ENCODE measurements at regions not wholly inside any gene's neighbourhood (a gene's known extent, or its start where the extent isn't known, plus 50 kb on each side); places are given as distances from the start of the nearest gene placed in this dataset.

GRCh38 chr9:75798505-75798904 lies 92.0 kb upstream of the PCSK5 start:
- H3K27me3 ChIP-seq (replicated peaks in 1 of 4; ENCODE audit: control extremely low read depth in 1 of 4, control insufficient read depth in 3 of 4, insufficient read depth in 4 of 4, low read length in 3 of 4): no peaks in the 10 kb centered on the region
- H3K4me2 ChIP-seq (replicated peaks; ENCODE audit: low read depth, low read length, poor library complexity, severe bottlenecking): no peak overlapping the region
- peaks cover 4% of the 10 kb centered on the region for H3K9me3 Mint-ChIP-seq (ENCODE audit: insufficient read depth)
- H3K27ac ChIP-seq (ENCODE audit: low read length in 2 of 2): no peak overlapping the region
- WGBS (ENCODE audit: insufficient coverage): no CpG with 5 or more reads among the region's 1 CpG
- TF ChIP-seq EZH2 (IDR thresholded peaks at IDR 0.05; ENCODE audit: borderline replicate concordance, insufficient read depth, low read depth, low read length, poor library complexity, severe bottlenecking) (no peak), CTCF (IDR thresholded peaks at IDR 0.05) (no peak)
- no peaks in the 10 kb centered on the region for H3K4me1 ChIP-seq (ENCODE audit: control insufficient read depth in 2 of 2, insufficient read depth in 2 of 2, low read length in 2 of 2)
- no peak overlapping the region for H2AFZ ChIP-seq (ENCODE audit: insufficient read depth, low read depth, low read length, poor library complexity, severe bottlenecking)
- ATAC-seq (ENCODE audit: low read depth) (no peak), DNase-seq (no peak)
- POLR2A ChIA-PET: no interaction called here
- no peaks in the 10 kb centered on the region for H3K27me3 Mint-ChIP-seq
- H3K9me3 ChIP-seq (ENCODE audit: control extremely low read depth in 1 of 3, control insufficient read depth in 2 of 3, insufficient read depth in 1 of 3, low read length in 2 of 3): no peaks in the 10 kb centered on the region
- H3K36me3 ChIP-seq (replicated peaks in 1 of 2; ENCODE audit: control extremely low read depth in 1 of 2, control insufficient read depth in 1 of 2, extremely low read depth in 1 of 2, insufficient read depth in 2 of 2, low read length in 1 of 2): no peaks in the 10 kb centered on the region
- H4K20me1 ChIP-seq (ENCODE audit: control insufficient read depth, insufficient read depth, low read length, poor library complexity, severe bottlenecking): no peaks in the 10 kb centered on the region
- no peak overlapping the region for H3K27ac Mint-ChIP-seq
- no peak overlapping the region for H3K9ac ChIP-seq (ENCODE audit: low read length)
- H3K4me1 Mint-ChIP-seq: no peaks in the 10 kb centered on the region
- CTCF ChIA-PET: no interaction called here
- H3K4me3 Mint-ChIP-seq: no peak overlapping the region
- H3K79me2 ChIP-seq (ENCODE audit: control insufficient read depth, insufficient read depth, low read length): no peaks in the 10 kb centered on the region
- H3K4me3 ChIP-seq (ENCODE audit: control extremely low read depth in 1 of 5, extremely low read depth in 1 of 5, insufficient read depth in 1 of 5, low read depth in 2 of 5, low read length in 4 of 5): no peak overlapping the region
- intact Hi-C loops (cut with micrococcal nuclease): no loop called here

GRCh38 chr9:75803130-75803529 lies 87.3 kb upstream of the PCSK5 start:
- no peaks in the 10 kb centered on the region for H3K27me3 Mint-ChIP-seq
- Histone ChIP-seq H4K20me1 (ENCODE audit: control insufficient read depth, insufficient read depth, low read length, poor library complexity, severe bottlenecking) (no peaks in the 10 kb centered on the region), H2AFZ (ENCODE audit: insufficient read depth, low read depth, low read length, poor library complexity, severe bottlenecking) (no peak overlapping the region), H3K36me3 (replicated peaks in 1 of 2; ENCODE audit: control extremely low read depth in 1 of 2, control insufficient read depth in 1 of 2, extremely low read depth in 1 of 2, insufficient read depth in 2 of 2, low read length in 1 of 2) (no peaks in the 10 kb centered on the region), H3K4me1 (ENCODE audit: control insufficient read depth in 2 of 2, insufficient read depth in 2 of 2, low read length in 2 of 2) (no peaks in the 10 kb centered on the region), H3K4me3 (ENCODE audit: control extremely low read depth in 1 of 5, extremely low read depth in 1 of 5, insufficient read depth in 1 of 5, low read depth in 2 of 5, low read length in 4 of 5) (no peak overlapping the region), H3K27me3 (replicated peaks in 1 of 4; ENCODE audit: control extremely low read depth in 1 of 4, control insufficient read depth in 3 of 4, insufficient read depth in 4 of 4, low read length in 3 of 4) (no peaks in the 10 kb centered on the region), H3K79me2 (ENCODE audit: control insufficient read depth, insufficient read depth, low read length) (no peaks in the 10 kb centered on the region), H3K4me2 (replicated peaks; ENCODE audit: low read depth, low read length, poor library complexity, severe bottlenecking) (no peak overlapping the region), H3K9me3 (ENCODE audit: control extremely low read depth in 1 of 3, control insufficient read depth in 2 of 3, insufficient read depth in 1 of 3, low read length in 2 of 3) (no peaks in the 10 kb centered on the region), H3K27ac (ENCODE audit: low read length in 2 of 2) (no peak overlapping the region), H3K9ac (ENCODE audit: low read length) (no peak overlapping the region)
- ChIA-PET CTCF (no interaction called here), POLR2A (no interaction called here)
- DNase-seq: no peak
- no peak overlapping the region for H3K27ac Mint-ChIP-seq
- TF ChIP-seq EZH2 (IDR thresholded peaks at IDR 0.05; ENCODE audit: borderline replicate concordance, insufficient read depth, low read depth, low read length, poor library complexity, severe bottlenecking): no peak
- TF ChIP-seq CTCF (IDR thresholded peaks at IDR 0.05): no peak
- H3K9me3 Mint-ChIP-seq (ENCODE audit: insufficient read depth): no peaks in the 10 kb centered on the region
- no peak overlapping the region for H3K4me3 Mint-ChIP-seq
- ATAC-seq (ENCODE audit: low read depth): no peak
- no peaks in the 10 kb centered on the region for H3K4me1 Mint-ChIP-seq
- intact Hi-C loops (cut with micrococcal nuclease): no loop called here

All from B cell (primary cell).